ENCODE measurements at regions not wholly inside any gene's neighbourhood (a gene's known extent, or its start where the extent isn't known, plus 50 kb on each side); places are given as distances from the start of the nearest gene placed in this dataset.
"Not testable (repeated sequence)": the region's sequence is repeated elsewhere in the genome, so short reads cannot be mapped to it uniquely, and the experiment has no call there.

DNA sequence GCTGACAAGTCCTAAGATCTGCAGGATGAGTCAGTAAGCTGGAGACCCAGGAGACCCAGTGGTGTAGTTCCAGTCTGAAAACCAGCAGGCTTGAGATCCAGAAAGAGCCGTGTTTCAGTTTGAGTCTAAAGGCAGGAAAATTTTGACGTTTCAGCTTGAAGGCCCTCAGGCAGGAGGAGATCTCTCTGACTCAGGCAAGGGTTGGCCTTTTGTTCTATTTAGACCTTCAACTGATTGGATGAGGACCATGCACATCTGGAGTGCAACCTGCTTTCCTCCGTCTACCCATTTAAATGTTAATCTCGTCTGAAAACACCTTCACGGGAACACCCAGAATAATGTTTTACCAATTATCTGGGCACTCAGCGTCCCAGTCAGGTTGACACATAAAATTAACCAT, 69.5 kb downstream of the NPIPA7 start:
- not testable (repeated sequence) for DNase-seq

DNA sequence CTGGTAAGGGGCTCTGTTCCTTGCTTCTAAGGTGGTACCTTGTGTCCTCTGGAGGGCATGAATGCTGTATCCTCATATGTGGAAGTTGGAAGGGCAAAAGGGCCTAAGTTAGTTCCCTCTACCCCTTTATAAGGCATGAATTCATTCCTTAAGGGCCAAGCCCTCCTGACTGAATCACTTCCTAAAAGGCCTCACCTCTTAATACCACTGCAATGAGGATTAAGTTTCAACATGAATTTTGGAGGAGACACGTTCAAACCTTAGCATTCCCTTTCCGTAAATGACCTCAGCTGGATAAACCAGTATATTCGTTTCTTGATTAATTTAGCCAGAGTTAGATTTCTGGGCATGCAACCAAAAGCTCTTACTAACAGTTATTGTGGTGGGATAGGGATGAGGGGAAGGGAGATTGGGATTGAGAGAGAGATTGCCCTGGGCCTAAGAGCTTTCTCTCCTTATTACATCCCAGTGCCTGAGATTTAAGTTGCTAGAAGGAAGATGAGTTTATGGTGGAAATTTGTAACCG, 70.8 kb downstream of the NPIPA7 start:
- not testable (repeated sequence) for DNase-seq

DNA sequence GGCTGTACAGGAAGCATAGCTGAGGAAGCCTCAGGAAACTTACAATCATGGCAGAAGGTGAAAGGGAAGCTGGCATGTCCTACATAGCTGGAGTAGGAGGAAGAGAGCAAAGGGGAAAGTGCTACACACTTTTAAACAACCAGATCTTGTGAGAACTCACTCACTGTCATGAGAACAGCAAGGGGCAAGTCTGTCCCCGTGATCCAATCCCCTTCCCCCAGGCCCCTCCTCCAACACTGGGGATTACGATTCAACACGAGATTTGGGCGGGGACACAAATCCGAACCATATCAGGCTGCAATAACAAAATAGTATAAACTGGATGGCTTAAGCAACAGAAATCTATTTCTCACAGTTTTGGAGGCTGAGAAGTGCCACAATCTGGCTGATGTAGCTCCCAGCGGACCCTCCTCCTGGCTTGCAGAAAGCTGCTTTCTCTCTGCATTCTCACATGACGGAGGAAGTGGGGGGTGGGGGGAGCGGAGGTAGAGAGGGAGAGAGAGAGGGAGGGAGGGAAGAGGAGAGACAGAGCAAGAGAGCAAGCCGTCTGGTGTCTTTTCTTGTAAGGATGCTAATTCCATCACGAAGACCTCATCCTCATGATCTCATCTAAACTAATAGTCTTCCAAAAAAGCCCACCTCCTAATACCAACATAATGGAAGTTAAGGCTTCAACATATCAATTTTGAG, 72.9 kb downstream of the NPIPA7 start:
- not testable (repeated sequence) for DNase-seq

DNA sequence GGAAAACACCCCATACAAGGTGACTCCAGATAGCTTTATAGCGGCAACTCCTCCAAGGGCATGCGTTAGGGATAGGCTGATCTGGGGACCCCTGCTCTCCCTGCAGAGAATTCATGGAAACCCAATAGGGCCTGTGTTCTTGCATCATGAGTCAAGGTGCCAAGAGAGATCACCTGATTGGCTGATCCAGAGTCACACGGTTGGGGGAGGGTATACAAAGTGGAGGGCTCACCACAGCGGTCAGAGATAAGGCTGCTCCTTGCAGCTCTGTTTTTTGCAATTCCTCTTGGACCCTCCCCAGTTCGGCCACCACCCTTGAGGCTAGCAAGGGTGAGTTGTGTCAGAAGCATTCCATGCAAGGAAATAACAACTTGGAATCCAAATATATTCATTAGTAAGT, 79.6 kb downstream of the NPIPA7 start:
- DNase-seq, result not testable (repeated sequence)

DNA sequence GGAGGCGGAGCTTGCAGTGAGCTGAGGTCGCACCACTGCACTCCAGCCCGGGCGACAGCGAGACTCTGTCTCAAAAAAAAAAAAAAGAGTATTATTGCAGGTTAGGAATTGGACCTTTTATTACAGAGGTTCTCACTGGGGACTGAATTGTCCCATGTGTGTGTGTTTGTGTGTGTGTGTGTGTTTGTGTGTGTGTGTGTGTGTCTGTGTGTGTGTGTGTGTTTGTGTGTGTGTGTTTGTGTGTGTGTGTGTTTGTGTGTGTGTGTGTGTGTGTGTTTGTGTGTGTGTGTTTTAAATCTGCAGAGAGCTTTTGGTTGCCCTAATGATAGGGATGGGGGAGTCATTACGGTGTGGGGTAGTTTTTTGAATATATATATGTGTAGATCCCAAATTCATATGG, 84.9 kb downstream of the NPIPA7 start:
- DNase-seq, result not testable (repeated sequence)

DNA sequence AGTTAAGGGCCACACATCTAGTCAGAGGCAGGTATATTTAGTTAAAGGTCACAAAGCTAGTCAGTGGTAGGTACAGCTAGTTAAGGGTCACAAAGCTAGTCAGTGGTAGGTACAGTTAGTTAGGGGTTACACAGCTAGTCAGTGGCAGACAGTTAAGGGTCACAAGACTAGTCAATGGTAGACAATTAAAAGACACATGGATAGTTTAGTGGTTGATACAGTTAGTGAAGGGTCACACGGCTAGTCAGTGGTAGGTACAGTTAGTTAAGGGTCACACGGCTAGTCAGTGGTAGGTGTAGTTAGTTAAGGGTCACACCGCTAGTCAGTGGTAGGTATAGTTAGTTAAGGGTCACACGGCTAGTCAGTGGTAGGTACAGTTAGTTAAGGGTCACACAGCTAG, 110.0 kb downstream of the NPIPA7 start:
- DNase-seq, result not testable (repeated sequence)

DNA sequence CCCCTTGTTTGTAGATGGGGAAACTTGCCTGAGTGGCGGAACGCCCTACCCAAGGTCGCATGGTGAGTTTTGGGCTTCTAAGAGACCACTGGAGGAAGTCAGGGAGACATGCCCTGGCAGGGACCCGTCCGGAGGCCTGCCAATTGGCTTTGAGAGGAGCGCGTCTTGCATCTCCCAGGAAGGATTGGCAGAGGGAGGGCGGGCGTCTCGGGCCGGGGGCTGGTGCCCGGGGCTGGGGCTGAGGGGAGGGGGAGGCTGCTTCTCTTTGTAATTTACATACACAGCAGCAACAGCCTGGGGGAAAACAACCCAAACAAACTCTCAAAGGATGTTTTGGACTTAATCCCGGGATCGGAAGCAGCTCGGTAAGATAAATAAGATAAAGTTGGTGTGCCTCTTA, 110.5 kb downstream of the NPIPA7 start:
- DNase-seq, result not testable (repeated sequence)

DNA sequence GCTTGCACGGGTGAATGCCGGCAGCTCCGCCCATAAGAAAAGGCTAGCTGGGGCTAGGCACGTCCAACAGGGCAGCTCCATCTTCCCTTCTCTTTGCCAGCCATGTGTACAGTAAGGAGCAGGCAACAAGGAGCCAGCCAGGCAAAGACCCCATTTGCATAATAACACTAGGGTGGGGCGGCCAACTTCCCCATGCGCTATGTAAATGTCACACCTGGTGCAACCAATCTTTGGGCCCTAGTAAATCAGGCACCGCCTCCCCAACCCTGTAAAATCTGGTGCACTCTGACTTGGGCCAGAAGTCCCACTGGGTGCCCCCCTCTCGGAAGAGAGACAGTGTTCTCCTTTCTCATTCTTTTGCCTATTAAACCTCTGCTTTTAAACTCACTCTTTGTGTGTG, 115.2 kb downstream of the NPIPA7 start:
- DNase-seq, result not testable (repeated sequence)

DNA sequence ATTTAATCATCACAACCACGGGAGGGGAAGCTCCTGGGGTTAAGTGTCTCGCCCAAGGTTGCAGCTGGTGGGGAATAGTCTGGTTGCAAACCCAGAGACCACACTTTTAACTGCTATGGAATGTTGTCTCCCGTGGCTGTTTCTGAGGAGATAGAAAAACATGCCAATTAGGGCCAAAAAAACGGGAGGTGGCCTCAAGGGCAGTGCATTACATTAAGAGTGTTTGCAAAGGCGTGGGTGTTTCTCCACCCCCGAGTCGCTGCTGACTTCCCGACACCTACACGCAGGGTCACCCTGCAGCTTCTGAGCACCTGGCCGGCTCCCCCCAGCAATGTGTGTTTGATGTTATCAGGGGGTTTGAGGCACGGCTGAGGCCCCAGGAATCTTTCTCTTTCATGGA, 116.1 kb downstream of the NPIPA7 start:
- DNase-seq, result not testable (repeated sequence)

DNA sequence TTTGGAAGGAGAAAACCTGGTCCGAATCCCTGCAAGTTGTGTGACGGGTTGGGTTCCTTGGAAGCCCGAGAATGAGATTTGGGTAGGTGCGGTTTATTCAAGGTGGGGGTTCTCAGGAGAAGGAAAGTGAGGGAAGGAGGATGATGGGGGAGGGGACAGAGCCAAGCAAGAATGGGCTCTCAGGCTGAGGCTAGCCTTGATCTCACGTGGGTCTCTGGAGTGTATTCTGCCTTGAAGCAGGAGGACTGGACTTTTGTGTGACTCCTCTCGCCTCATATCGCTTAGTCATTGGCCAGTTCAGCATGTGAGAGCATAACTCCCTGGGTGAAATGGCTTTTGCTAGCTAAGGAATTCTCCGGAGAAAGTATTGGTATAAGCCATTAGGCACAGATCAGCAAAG, 120.9 kb downstream of the NPIPA7 start:
- DNase-seq, result not testable (repeated sequence)

DNA sequence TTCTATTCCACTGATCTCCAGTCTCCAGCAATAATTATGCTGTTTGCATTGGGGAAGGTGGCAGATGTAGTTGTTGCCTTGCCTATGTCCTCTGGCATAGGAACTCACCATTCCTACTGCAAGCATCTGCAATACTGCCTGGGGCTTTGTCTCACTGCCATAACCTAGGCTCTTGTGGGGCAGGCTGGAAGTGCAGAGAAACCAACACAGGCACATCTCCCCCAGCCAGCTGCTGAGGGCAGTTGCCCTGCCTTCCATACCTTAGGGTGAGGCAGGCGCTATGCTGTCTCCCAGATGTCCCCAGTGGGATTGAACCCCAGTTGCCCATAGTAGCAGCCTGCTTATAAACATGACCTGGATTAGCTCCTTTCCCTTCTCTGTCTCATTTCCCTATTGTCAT, 128.1 kb downstream of the NPIPA7 start:
- DNase-seq, result not testable (repeated sequence)

DNA sequence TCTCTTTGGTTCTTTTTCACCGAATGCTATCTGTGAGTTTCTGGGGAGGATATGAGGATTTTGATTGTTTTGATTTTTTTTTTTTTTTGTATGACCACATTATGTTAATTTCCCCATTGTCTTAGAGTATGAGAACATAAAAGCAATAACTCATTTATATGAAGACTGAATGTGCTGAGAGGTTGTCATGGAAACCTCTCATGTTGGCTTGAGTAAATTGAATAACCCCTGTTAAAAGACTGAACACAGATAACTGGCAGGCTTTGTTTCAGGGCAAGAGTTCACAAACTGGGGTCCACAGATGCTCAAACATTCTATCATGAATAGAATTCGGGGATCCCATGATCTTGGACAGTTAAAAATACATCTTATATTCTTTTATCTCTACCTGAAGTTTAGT, 129.4 kb downstream of the NPIPA7 start:
- DNase-seq, result not testable (repeated sequence)

DNA sequence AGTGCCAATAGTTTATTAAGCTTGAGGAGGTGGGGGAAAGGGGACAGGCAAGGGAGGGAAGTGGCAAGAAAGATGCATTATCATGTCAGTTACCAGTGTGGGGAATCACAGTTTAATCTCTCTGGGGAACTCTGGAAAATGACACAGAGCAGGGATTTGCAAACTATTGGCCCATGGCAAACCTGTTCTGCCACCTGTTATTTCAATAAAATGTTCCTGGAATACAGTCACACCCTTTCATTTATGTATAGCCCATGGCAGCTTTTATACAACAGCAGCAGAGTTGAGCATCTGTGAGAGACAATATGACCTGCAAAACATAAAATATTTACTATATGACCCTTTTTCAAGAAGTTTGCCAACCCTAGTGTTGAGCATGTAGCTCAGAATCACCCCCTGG, 140.5 kb downstream of the NPIPA7 start:
- DNase-seq, result not testable (repeated sequence)

DNA sequence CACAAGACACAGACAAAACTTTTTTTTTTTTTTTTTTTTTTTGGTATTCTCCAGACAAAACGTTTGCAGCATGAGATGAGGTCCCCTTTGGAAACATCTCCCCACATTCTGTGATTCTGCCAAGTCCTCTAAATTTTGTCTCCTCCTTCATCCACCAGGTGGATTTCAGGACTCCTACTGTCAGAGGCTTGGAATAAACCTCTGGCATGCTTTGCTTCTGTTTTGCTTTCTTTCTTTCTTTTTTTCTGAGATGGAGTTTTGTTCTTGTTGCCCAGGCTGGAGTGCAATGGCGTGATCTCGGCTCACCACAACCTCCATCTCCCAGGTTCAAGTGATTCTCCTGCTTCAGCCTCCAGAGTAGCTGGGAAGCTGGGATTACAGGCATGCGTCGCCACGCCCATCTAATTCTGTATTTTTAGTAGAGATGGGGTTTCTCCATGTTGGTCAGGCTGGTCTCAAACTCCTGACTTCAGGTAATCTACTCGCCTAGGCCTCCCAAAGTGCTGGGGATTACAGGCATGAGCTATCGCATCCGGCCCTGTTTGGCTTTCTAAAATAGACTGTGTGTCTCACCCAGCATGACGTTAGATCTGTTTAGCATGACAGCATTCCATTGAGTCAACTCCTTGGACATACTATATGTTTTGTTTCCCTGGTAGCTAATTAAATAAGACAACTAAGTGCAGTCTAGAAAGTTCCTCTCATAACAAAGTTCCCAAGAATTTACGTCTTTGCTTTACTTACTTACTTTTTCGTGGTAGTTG, 142.5 kb downstream of the NPIPA7 start:
- DNase-seq, result not testable (repeated sequence)

DNA sequence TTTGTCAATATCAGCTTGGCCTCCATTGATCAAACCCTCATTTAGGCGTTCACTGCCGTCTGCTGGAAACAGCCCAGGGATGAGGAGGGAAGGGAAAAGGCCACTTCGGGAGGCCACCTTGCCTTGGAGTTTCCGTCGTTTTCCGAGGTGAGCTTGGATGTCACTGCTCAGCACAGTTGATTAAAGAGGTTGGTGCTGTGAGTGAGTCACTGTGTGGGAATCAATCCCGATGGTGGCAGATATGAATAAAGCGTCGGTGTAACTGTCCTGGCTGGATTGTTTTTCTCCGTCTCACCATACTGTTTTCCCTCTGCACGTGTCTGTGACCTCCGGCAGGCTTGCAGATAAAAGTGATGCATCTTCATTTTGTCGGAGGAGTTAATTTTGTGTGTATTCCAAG, 148.1 kb downstream of the NPIPA7 start:
- not testable (repeated sequence) for DNase-seq

DNA sequence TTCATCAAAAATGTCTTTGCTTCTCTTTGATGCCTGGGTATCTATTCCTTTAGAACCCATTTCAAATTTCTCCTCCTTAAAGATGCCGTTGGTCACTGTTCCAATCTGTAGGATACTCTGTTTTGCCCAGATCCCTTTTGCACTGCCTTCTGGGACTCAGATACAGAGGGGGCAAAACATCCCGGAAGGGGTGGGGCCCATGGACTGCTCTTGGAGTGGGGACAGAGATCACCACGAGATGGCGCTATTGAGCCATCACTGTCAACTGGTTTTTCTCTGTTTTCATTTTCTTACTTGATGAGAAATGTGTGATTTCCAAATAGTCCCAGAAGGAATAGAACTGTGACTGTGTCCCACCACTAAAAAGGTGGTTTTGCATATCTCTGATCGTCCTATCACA, 151.8 kb downstream of the NPIPA7 start:
- not testable (repeated sequence) for DNase-seq

DNA sequence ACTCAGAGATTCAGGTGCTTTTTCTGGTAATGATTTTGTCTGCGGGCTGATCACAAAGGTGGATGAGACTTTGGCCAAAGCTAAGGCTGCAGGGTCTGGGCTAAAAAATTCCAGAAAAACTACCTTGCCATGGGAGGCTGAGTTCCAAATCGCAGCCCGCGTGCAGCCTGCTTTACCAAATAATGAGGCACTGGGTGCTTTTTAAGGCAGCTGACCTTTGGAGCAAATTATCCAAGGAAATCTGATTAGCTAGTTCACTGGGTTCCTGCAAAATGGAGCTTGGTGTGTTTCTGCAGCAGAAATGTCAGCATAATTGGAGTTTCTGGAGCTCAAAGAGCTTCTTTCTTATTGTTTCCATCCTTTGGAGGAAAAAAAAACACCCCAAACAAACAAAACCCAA, 156.6 kb downstream of the NPIPA7 start:
- not testable (repeated sequence) for DNase-seq

DNA sequence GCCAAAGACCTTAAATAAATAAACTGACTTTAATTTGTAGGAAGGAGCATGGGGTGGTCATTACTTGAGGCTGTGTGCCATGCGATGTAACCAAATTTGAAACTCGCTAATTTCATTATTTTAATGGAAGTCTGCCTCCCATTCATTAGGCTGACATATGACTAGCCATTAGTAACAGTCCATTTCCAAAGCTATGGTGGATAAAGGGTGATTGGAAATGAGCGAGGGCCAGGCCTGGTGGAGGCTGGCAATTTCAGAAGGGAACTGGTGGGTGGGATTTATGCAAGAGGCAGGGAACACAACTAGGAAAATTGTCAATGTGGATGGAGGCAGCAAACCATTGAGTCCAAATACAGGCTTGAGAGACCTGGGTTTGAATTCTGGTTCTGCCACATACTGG, 157.2 kb downstream of the NPIPA7 start:
- DNase-seq, result not testable (repeated sequence)

DNA sequence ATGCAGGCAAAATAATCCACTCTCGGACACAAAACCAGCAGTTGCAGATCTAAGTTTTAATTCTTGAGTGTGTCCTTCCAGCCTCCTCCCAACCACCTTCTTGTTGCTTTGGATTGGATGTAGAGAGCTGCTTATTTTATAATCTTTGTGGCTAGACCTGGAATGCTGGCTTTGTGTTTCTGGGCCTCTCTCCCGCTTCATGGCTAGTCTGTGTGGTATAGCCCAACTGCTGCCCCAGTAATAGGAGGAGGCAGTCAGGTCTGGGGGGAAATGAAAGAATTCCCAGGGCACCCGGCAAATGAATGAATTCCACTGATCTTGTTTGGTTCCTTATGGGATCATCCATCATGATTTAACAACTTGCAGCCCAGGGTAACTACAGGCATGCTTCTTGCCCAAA, 170.8 kb downstream of the NPIPA7 start:
- DNase-seq, result not testable (repeated sequence)

DNA sequence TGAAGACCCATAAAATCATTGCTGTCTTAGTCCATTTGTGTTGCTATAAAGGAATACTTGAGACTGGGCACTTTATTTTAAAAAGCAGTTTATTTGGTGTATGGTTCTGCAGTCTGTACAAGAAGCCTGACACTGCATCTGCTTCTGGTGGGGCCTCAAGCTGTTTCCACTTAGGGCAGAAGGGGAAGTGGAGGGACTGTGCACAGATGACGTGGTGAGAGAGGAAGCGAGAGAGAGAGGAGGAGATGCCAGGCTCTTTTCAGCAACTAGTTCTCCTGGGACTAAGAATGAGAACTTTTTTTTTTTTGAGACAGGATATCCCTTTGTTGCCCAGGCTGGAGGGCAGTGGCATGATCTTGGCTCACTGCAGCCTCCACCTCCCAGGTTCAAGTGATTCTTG, 171.9 kb downstream of the NPIPA7 start:
- not testable (repeated sequence) for DNase-seq

DNA sequence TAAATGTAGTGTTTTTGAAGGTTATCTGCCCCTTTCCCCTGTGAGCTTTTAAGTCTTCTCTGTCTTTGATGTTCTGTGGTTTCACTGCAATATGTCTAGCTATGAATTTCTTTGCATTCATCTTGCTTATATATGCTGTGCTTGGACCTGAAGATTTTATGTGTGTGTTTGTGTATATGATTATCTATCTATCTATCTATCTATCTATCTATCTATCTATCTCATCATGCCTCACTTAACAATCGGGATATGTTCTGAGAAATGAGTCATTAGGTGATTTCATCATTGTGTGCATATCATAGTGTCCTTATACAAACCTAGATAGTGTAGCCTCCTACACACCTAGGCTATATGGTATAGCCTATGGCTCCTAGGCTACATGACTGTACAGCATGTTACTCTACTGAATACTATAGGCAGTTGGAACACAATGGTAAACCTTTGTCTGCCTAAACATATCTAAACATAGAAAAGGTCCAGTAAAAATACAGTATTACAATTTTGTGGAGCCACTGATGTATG, 173.9 kb downstream of the NPIPA7 start:
- not testable (repeated sequence) for DNase-seq

DNA sequence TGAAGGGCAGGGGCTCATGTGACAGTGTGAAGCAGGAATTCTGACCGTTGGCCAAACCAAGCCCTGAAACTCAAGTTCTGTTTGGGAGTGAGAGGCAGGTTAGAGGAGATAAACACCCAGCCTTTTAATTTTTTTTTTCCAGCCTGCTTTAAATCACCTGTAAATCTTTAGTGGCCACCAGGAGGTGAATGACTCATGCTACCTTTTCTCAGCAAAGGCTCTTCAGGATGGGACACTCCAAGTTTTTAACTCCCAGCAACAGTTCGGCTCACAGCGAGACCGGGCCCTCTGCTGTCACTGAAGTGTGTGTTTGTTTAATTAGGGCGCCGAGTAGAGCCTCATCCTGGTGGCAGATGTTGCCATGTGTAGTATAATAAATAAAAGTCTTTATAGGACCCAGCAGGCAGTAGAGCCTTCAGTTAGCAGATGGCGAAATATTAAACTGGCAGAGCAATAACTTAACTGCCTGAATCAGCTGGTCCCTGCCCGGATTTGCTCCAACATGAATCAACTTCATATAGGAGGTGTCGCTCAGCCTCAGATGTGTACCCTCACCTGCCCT, 180.3 kb downstream of the NPIPA7 start:
- not testable (repeated sequence) for DNase-seq

DNA sequence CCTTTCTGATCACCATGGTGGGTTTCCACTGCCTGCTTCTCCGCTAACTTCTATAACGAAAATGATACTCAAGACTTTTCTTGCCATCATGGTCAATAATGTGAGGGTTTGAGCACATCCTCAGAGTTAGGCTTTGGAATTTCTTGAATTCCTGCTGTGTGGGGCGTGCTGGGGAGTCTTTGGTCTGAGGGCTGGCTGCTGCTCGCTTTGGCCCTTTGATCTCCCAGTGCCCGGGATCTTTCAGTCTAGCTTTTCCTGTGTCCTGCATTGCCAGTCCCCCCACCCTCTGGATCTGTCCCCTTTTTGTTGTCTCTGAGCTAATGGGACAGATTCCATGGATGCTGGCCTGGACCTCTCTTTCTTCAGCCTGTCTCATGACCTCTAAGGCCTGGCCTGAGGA, 182.6 kb downstream of the NPIPA7 start:
- DNase-seq, result not testable (repeated sequence)

Measured in NCI-H345 (cell line).